ENCODE measurements at regions not wholly inside any gene's neighbourhood (a gene's known extent, or its start where the extent isn't known, plus 50 kb on each side); places are given as distances from the start of the nearest gene placed in this dataset.

- no peak for DNase-seq
These were observed 496.2 kb downstream of the COG6 start for GRCh38 chr13:40151673-40152072.

- no peak for DNase-seq
These were observed 496.7 kb downstream of the COG6 start for GRCh38 chr13:40152145-40152544.

GRCh38 chr13:40152922-40153321 is 497.5 kb downstream of the COG6 start:
- DNase-seq: no peak

- no peak for DNase-seq
These were observed 498.1 kb downstream of the COG6 start for GRCh38 chr13:40153516-40153915.

GRCh38 chr13:40155201-40155600 is 499.7 kb downstream of the COG6 start:
- DNase-seq: no peak

GRCh38 chr13:40158218-40158617 is 502.8 kb downstream of the COG6 start:
- no peak for DNase-seq

GRCh38 chr13:40158757-40159156 is 503.3 kb downstream of the COG6 start:
- no peak for DNase-seq

- DNase-seq: no peak
These were observed 504.3 kb downstream of the COG6 start for GRCh38 chr13:40159736-40160135.

GRCh38 chr13:40160618-40161350 is 505.3 kb downstream of the COG6 start:
- no peak for DNase-seq

GRCh38 chr13:40161351-40161810 is 505.1 kb downstream of the FOXO1 start:
- no peak for DNase-seq

GRCh38 chr13:40161931-40162330 is 504.5 kb downstream of the FOXO1 start:
- DNase-seq: no peak

GRCh38 chr13:40163066-40164000 is 503.1 kb downstream of the FOXO1 start:
- DNase-seq: no peak

GRCh38 chr13:40164133-40164532 is 502.3 kb downstream of the FOXO1 start:
- no peak for DNase-seq

GRCh38 chr13:40165316-40165932 is 501.0 kb downstream of the FOXO1 start:
- DNase-seq: no peak

- DNase-seq: no peak
These were observed 499.1 kb downstream of the FOXO1 start for GRCh38 chr13:40167327-40167726.

GRCh38 chr13:40168425-40169166 is 497.8 kb downstream of the FOXO1 start:
- DNase-seq: no peak

GRCh38 chr13:40169476-40169875 is 497.0 kb downstream of the FOXO1 start:
- DNase-seq: no peak

GRCh38 chr13:40170091-40170490 is 496.4 kb downstream of the FOXO1 start:
- no peak for DNase-seq

GRCh38 chr13:40170982-40171381 is 495.5 kb downstream of the FOXO1 start:
- DNase-seq: no peak

- DNase-seq: no peak
These were observed 494.9 kb downstream of the FOXO1 start for GRCh38 chr13:40171566-40171965.

GRCh38 chr13:40172149-40172591 is 494.3 kb downstream of the FOXO1 start:
- DNase-seq: no peak

- no peak for DNase-seq
These were observed 493.6 kb downstream of the FOXO1 start for GRCh38 chr13:40172878-40173277.

- DNase-seq: no peak
These were observed 490.8 kb downstream of the FOXO1 start for GRCh38 chr13:40175639-40176038.

Measured in NCI-H510A treated with DMSO at 0.1 percent for 48 hours (cell line).